Lower leg skin (tissue), 3 donors: ENCODE measurements at regions not wholly inside any gene's neighbourhood (a gene's known extent, or its start where the extent isn't known, plus 50 kb on each side); places are given as distances from the start of the nearest gene placed in this dataset.
"Not testable (repeated sequence)": the region's sequence is repeated elsewhere in the genome, so short reads cannot be mapped to it uniquely, and the experiment has no call there.

Experiments
- POLR2A ChIP-seq, 2 donors: fragments of 450-650 bp; IDR thresholded peaks; one replicate each; pipeline ENCODE4 v1.6.1; 2016 to 2017; ENCODE audit warnings: antibody characterized with exemption in 2 of 2, mild to moderate bottlenecking in 1 of 2, moderate library complexity in 1 of 2
- TF ChIP-seq, protein P1 (sequence below), 3 donors: fragments of 450-650 bp; IDR thresholded peaks; one replicate each; pipeline ENCODE4 v1.5.1; 2016; ENCODE audit warnings: antibody characterized with exemption in 3 of 3, mild to moderate bottlenecking in 3 of 3, moderate library complexity in 2 of 3

DNA sequence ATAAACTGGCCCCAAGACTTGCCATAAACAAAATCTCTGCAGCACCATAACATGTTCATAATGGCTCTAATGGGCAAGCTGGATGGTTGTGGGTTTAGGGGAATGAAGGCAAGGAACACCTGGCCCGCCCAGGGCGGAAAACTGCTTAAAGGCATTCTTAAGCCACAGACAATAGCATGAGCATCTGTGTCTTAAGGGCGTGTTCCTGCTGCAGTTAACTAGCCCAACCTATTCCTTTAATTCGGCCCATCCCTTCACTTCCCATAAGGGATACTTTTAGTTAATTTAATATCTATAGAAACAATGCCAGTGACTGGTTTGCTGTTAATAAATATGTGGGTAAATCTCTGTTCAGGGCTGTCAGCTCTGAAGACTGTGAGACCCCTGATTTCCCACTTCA lies 97.7 kb downstream of the NDUFA12 start:
- not testable (repeated sequence) for TF ChIP-seq POLR2A (IDR thresholded peaks at IDR 0.05)
- TF ChIP-seq, protein P1, sequence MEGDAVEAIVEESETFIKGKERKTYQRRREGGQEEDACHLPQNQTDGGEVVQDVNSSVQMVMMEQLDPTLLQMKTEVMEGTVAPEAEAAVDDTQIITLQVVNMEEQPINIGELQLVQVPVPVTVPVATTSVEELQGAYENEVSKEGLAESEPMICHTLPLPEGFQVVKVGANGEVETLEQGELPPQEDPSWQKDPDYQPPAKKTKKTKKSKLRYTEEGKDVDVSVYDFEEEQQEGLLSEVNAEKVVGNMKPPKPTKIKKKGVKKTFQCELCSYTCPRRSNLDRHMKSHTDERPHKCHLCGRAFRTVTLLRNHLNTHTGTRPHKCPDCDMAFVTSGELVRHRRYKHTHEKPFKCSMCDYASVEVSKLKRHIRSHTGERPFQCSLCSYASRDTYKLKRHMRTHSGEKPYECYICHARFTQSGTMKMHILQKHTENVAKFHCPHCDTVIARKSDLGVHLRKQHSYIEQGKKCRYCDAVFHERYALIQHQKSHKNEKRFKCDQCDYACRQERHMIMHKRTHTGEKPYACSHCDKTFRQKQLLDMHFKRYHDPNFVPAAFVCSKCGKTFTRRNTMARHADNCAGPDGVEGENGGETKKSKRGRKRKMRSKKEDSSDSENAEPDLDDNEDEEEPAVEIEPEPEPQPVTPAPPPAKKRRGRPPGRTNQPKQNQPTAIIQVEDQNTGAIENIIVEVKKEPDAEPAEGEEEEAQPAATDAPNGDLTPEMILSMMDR (IDR thresholded peaks at IDR 0.05) = not testable (repeated sequence)
